ENCODE measurements at regions not wholly inside any gene's neighbourhood (a gene's known extent, or its start where the extent isn't known, plus 50 kb on each side); places are given as distances from the start of the nearest gene placed in this dataset.

- H4K20me1 ChIP-seq (ENCODE audit: control insufficient read depth, insufficient read depth, insufficient read length): no peaks in the 10 kb centered on the region
Observed at GRCh38 chr14:40694023-40694422, 912.7 kb upstream of the LRFN5 start.

More at GRCh38 chr14:40694023-40694422, 912.7 kb upstream of the LRFN5 start:
- no peak overlapping the region for H2BK120ac ChIP-seq (ENCODE audit: low read depth, low read length, poor library complexity, severe bottlenecking)
- H3K4me1 ChIP-seq (ENCODE audit: insufficient read depth, low read length): peaks cover 3% of the 10 kb centered on the region; the same call in 1 of the 2 replicates
- no peaks in the 10 kb centered on the region for H3K23me2 ChIP-seq (ENCODE audit: insufficient read length, low read depth, low read length, poor library complexity, severe bottlenecking)
- no peak overlapping the region for H3K23ac ChIP-seq (ENCODE audit: insufficient read length, low read depth, low read length)
- H2BK20ac ChIP-seq (ENCODE audit: low read depth, low read length, poor library complexity, severe bottlenecking): no peak overlapping the region
- H3K4me1 Mint-ChIP-seq: peaks cover 4 to 10% of the 10 kb centered on the region in 2 experiments; a peak in 3 of 4 replicates
- H3K9me3 ChIP-seq (ENCODE audit: control insufficient read depth, low read depth, low read length): no peaks in the 10 kb centered on the region
- DNase-seq: no peak
- no peak overlapping the region for H2AK5ac ChIP-seq (ENCODE audit: insufficient read length, low read length)
- H3K4me3 Mint-ChIP-seq: no peak overlapping the region
- no peaks in the 10 kb centered on the region for H3K79me2 ChIP-seq (ENCODE audit: insufficient read depth, low read length)
- H2BK15ac ChIP-seq (ENCODE audit: low read depth, low read length): no peak overlapping the region
- no peak overlapping the region for H4K8ac ChIP-seq (replicated peaks; ENCODE audit: insufficient read length, low read depth, low read length)
- H2AFZ ChIP-seq (ENCODE audit: low read length): no peak overlapping the region
- WGBS (ENCODE audit: extremely low coverage, insufficient read length, low lambda C conversion rate): no CpG with 5 or more reads among the region's 3 CpGs
- H3K27ac ChIP-seq (ENCODE audit: insufficient read length, low read depth, low read length): no peak overlapping the region
- no peaks in the 10 kb centered on the region for H3K79me1 ChIP-seq (ENCODE audit: insufficient read depth, low read depth, low read length, poor library complexity, severe bottlenecking)
- H3K14ac ChIP-seq (ENCODE audit: insufficient read depth, low read length): no peak overlapping the region
- no peak overlapping the region for H4K5ac ChIP-seq (ENCODE audit: insufficient read length, low read depth, low read length)
- H3K9ac ChIP-seq (ENCODE audit: extremely low read depth, insufficient read length, low read length): no peak overlapping the region
- no peak overlapping the region for H3K4me2 ChIP-seq (ENCODE audit: insufficient read depth, insufficient read length, low read length)
- H3K4ac ChIP-seq (ENCODE audit: low read depth, low read length): no peak overlapping the region
- no peak overlapping the region for H3K18ac ChIP-seq (ENCODE audit: insufficient read length, low read depth, low read length)
- no peak overlapping the region for H4K91ac ChIP-seq (ENCODE audit: insufficient read length, low read depth, low read length)
- H3K56ac ChIP-seq (ENCODE audit: insufficient read length, low read depth, low read length): no peak overlapping the region
- H2BK12ac ChIP-seq (ENCODE audit: insufficient read length, low read depth, low read length): no peak overlapping the region
- no peak for TF ChIP-seq CTCF (conservative IDR thresholded peaks at IDR 0.05)
- no peak overlapping the region for H3K27ac Mint-ChIP-seq
- no peaks in the 10 kb centered on the region for H3K27me3 Mint-ChIP-seq (ENCODE audit: low read depth)
- no peaks in the 10 kb centered on the region for H3K27me3 ChIP-seq (ENCODE audit: insufficient read depth, low read length)
- H3K36me3 Mint-ChIP-seq (ENCODE audit: insufficient read depth in 1 of 3, low read depth in 3 of 3): peaks cover 0 to 9% (median 3%) of the 10 kb centered on the region in 3 experiments; a peak in 3 of 7 replicates
- H2BK5ac ChIP-seq (ENCODE audit: insufficient read length, low read length): no peak overlapping the region
- no peak overlapping the region for H3T11ph ChIP-seq (ENCODE audit: low read length)
- peaks cover 0 to 6% of the 10 kb centered on the region in 2 experiments; a peak in 1 of 5 replicates for H3K9me3 Mint-ChIP-seq
